Activated T-helper 1 cell treated with anti-CD3 and anti-CD28 coated beads, Interleukin-2, amount 50 U/mL, for 16 hours (primary cell): ENCODE measurements at regions not wholly inside any gene's neighbourhood (a gene's known extent, or its start where the extent isn't known, plus 50 kb on each side); places are given as distances from the start of the nearest gene placed in this dataset.

ENCODE experiments used
- DNase-seq, 2 donors: peaks; one replicate each; pipeline ENCODE4 v3.0.0-alpha.2; 2020; ENCODE audit warnings: low read depth in 1 of 2, low spot score in 1 of 2

- no peak for DNase-seq
Measured at GRCh38 chr21:36532769-36533467, 53.0 kb upstream of the CLDN14 start.

DNA sequence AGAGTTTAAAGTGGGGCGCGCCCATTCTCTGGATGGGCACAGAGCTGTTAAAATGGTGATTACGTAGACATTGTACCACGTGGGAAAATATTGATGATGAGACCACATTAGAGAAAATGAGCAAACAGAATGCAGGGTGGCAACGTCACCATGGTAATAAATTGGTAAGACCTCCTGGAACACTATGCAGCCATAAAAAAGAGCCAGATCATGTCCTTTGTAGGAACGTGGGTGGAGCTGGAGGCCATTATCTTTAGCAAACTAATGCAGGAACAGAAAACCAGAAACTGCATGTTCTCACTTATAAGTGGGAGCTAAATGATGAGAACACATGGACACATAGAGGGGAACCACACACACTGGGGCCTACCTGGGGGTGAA is 53.5 kb upstream of the CLDN14 start:
- DNase-seq = no peak

GRCh38 chr21:36534656-36535055 is 54.7 kb upstream of the CLDN14 start:
- DNase-seq = no peak

- no peak for DNase-seq
Measured at GRCh38 chr21:36535618-36536241, 55.8 kb upstream of the CLDN14 start.

DNA sequence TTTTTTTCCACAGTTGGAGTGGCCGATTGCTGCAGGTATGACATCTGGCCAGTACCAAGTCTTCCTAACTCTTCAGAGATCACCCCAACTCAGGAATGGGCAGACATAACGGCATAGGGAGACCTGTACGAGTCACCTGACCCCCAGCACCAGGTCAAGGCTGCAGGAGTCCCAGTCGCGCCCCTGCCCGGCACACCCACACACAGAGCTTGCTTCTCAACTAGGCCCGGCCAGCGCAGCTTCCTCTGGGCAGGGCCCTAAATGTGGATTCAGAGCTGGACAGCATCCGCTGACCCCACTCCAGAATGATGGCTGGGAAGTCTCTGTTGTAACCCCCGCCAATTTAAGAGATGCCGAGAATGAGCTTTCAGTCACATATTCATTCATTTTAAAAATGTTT is 58.8 kb upstream of the CLDN14 start:
- no peak for DNase-seq

DNA sequence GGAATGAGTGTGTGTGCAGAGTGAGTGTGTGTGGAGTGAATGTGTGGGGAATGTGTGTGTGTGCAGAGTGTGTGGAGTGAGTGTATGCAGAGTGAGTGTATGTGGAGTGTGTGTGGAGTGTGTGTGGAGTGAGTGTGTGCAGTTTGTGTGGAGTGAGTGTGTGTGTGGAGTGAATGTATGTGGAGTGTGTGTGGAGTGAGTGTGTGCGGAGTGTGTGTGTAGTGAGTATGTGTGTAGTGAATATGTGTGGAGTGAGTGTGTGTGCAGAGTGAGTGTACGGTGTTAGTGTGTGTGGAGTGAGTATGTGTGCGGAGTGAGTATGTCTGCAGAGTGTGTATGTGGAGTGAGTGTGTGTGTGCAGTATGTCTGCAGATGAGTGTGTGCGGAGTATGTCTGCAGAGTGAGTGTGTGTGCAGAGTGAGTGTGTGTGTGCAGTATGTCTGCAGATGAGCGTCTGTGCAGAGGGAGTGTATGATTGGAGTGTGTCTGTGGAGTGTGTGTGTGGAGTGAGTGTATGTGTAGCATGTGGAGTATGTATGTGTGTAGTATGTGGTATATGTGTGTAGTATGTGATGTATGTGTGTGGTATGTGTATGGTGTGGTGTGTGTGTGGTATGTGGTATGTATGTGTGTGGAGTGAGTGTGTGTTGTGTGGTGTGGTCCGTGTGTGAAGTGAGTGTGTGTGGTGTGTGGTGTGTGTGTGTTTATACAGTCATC is 59.7 kb upstream of the CLDN14 start:
- no peak for DNase-seq

DNA sequence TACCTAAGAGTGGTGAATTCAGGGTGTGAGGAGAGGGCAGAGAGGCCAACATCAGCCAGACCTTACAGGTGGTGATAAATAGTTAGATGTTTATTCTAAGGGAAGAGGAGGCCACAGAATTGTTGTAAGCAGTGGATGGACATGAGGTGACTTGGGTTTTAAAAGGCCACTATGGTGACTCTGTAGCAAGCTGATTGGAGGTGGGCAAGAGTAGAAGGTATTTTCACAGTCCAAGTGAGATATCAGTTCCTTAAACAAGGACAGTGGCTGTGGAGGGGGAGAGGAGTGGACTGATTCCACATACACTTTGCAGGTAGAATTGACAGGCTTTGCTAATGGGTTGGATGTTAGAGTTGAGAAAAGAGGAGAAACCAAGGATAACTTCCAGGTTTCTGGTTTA is 60.8 kb upstream of the CLDN14 start:
- DNase-seq = no peak

- DNase-seq = no peak
Measured at GRCh38 chr21:36541721-36542139, 61.8 kb upstream of the CLDN14 start.

- DNase-seq = no peak
Measured at GRCh38 chr21:36542312-36543101, 62.6 kb upstream of the CLDN14 start.

- no peak for DNase-seq
Measured at GRCh38 chr21:36543924-36544323, 64.0 kb upstream of the CLDN14 start.

GRCh38 chr21:36544545-36544944 is 64.6 kb upstream of the CLDN14 start:
- no peak for DNase-seq

DNA sequence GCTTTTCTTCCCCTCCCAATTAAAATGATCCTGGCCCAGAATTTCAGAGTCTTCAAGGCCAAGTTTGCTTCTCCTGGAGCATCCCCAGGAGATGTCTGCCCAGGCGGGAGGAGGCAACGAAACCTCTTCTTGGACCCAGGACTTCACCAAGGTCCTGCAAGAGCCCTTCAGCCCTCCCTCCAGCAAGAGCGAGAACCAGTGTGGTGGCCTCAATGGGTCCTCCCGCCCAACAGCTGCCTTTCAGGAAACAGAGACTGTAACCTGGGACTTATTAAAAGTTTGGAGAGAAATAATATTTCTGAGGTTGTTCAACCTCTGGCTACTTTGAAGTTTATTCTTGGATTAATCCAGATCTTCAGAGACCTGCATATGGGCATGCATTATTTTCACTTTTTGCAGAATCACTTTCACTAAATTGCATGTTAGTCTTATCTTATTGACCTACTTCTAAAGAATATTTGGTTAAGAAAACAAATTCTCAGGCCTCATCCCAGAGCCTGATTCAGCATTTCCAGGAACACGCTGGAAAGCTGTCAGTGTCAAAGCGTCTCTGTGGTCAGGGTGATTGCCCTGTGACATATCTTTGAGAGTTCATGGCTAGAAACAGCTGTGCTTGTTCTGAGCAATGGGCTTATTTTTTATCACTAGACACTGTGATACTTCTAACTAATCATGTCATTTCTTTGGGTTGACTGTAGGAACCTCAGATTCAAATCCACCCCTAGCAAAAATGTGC is 66.0 kb upstream of the CLDN14 start:
- DNase-seq = no peak

GRCh38 chr21:36547464-36547863 is 67.5 kb upstream of the CLDN14 start:
- DNase-seq = no peak

GRCh38 chr21:36548866-36549265 is 68.9 kb upstream of the CLDN14 start:
- no peak for DNase-seq

DNA sequence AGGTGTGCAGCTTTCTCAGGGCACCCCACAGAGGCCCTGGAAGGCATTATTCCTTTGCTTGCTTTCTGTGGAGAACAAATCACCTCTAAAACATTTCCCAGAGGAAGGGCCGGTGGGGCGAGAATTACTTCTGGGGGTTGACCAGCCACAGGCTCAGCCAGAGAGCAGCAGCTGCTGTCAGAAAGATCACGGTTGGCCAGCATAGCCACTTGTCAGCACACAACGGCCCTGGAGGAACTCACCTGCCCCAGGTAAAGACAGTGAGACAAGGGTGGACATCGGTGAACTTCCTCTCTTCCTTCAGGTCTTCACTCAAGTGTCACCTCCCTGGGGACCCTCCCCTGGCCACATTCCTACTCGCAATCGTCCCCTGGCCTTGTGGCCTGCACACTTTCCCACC is 69.5 kb upstream of the CLDN14 start:
- no peak for DNase-seq

DNA sequence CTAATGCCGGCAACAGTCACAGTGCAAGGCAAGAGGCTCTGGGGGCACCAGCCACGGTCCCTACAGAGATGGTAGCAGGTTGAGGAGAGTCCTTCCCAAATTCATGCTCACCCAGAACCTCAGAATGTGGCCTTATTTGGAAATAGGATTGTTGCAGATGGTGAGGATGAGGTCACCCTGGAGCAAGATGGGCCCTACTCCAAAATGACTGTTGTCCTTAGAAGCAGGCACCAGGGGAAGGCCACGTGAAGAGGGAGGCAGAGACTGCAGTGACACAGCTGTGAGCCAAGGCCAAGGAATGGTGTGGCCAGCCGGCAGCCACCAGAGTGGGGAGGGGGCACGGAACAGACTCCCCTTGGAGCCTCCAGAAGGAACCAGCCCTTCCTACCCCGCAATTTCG is 70.8 kb upstream of the CLDN14 start:
- no peak for DNase-seq

GRCh38 chr21:36551321-36551720 is 71.4 kb upstream of the CLDN14 start:
- no peak for DNase-seq

DNA sequence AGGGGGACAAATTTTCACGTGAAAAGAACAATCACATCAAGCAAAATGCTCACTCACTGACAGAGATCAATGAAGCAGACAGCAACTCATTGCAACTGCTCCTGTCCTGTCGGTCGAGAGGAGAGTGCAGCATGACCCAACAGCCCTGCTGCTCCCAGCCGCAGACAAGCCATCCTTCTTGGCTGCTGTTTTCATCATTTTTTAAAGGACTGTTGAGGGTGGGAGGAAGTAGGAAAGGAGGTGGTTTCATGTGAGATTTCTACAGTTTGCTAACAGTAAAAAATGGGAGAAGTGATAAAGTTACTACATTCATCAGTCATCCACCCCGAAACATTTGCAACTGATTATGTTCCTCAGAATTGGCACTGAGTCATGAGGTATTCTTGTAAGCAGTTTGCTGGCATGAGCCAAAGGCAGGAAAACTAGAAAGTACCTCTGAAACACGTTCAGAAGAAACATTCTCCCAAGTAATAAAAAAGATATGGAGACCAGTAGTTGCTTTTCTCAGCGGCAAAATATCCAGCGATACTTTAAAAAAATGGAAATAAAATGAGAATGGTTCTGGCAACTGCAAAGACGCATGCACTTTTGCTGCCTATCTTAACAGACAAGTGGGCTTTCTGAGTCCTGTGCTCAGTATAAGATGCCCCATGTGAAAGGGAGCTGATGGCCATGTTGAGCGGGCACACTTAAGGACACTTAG is 72.0 kb upstream of the CLDN14 start:
- DNase-seq = no peak

DNA sequence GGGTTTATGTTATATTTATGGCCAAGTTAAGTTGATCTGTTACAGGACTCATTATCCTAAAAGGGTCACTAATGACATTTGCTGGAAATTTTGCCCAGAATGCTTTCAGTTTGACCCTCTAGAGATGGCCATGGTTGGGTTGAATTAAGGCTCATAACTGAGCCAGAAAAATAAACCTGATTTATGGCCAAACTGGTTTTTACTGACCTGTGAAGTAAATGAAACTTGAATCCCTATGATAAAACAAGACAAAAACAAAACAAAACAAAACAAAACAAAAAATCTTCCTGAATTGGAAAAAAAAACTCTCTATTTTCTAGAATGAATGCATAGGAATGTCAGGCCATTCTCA is 72.5 kb upstream of the CLDN14 start:
- no peak for DNase-seq

GRCh38 chr21:36553406-36553805 is 73.5 kb upstream of the CLDN14 start:
- DNase-seq = no peak
